Fibroblast of the aortic adventitia (primary cell): ENCODE measurements at regions not wholly inside any gene's neighbourhood (a gene's known extent, or its start where the extent isn't known, plus 50 kb on each side); places are given as distances from the start of the nearest gene placed in this dataset.

ENCODE experiments used
- DNase-seq: peaks from one replicate; pipeline ENCODE4 v3.0.0-alpha.2; 2010; ENCODE audit warnings: low read depth
- H3K4me3 ChIP-seq: 2 replicates; pipeline ENCODE4 v1.5.1; 2011; ENCODE audit warnings: low read depth, mild to moderate bottlenecking, control low read depth, low read length, moderate library complexity
- CTCF ChIP-seq: IDR thresholded peaks from 2 replicates; pipeline ENCODE4 v1.5.1; 2011; ENCODE audit warnings: mild to moderate bottlenecking, low read length, control low read depth, inconsistent platforms; ENCODE audit not compliant: insufficient read depth

GRCh38 chrX:4710618-4711433, 997.4 kb upstream of the PRKX start:
- DNase-seq: peak; percentile 0
- H3K4me3 ChIP-seq: no peak overlapping the region
- TF ChIP-seq CTCF: no peak

- no peak for TF ChIP-seq CTCF
- no peak overlapping the region for H3K4me3 ChIP-seq
- DNase-seq: no peak
Measured at GRCh38 chrX:4708970-4709760, 995.7 kb upstream of the PRKX start.

GRCh38 chrX:4706961-4707360, 993.5 kb upstream of the PRKX start:
- DNase-seq: no peak
- no peak for TF ChIP-seq CTCF
- no peak overlapping the region for H3K4me3 ChIP-seq

- no peak for DNase-seq
- TF ChIP-seq CTCF: no peak
- no peak overlapping the region for H3K4me3 ChIP-seq
Measured at GRCh38 chrX:4690521-4690920, 977.1 kb upstream of the PRKX start.

GRCh38 chrX:4682636-4683035, 969.2 kb upstream of the PRKX start:
- no peak overlapping the region for H3K4me3 ChIP-seq
- DNase-seq: no peak
- no peak for TF ChIP-seq CTCF

- H3K4me3 ChIP-seq: no peak overlapping the region
- no peak for TF ChIP-seq CTCF
- DNase-seq: no peak
Measured at GRCh38 chrX:4675686-4676300, 962.3 kb upstream of the PRKX start.
